ENCODE measurements at regions not wholly inside any gene's neighbourhood (a gene's known extent, or its start where the extent isn't known, plus 50 kb on each side); places are given as distances from the start of the nearest gene placed in this dataset.

DNA sequence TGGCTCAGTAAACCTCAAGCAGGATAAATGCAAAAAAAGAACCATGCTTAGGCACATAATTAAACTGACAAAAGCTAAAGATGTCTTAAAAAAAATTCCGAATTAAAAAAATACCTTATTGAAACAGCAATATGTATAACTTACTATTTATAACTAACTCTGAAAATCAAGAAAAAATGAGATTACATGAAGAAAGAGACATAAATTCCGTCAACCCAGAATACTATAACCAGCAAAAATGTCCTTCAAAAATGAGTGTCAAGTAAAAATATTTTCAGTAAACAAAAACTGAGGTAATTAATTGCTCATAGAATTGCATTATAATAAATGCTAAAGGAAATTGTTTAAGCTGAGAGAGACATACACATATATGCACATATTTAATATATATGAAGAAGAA lies 474.5 kb upstream of the SYT4 start:
- TF ChIP-seq, protein P1, sequence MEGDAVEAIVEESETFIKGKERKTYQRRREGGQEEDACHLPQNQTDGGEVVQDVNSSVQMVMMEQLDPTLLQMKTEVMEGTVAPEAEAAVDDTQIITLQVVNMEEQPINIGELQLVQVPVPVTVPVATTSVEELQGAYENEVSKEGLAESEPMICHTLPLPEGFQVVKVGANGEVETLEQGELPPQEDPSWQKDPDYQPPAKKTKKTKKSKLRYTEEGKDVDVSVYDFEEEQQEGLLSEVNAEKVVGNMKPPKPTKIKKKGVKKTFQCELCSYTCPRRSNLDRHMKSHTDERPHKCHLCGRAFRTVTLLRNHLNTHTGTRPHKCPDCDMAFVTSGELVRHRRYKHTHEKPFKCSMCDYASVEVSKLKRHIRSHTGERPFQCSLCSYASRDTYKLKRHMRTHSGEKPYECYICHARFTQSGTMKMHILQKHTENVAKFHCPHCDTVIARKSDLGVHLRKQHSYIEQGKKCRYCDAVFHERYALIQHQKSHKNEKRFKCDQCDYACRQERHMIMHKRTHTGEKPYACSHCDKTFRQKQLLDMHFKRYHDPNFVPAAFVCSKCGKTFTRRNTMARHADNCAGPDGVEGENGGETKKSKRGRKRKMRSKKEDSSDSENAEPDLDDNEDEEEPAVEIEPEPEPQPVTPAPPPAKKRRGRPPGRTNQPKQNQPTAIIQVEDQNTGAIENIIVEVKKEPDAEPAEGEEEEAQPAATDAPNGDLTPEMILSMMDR (conservative IDR thresholded peaks at IDR 0.05 in 1 of 2, IDR thresholded peaks at IDR 0.05 in 1 of 2; ENCODE audit: extremely low read depth in 1 of 2, insufficient read depth in 1 of 2, low read depth in 1 of 2, low read length in 2 of 2): no peak
- TF ChIP-seq EZH2 (IDR thresholded peaks at IDR 0.05; ENCODE audit: borderline replicate concordance, low read length): no peak

Measured in mammary epithelial cell (primary cell).